Skin of body (tissue), 1 donor: ENCODE measurements at regions not wholly inside any gene's neighbourhood (a gene's known extent, or its start where the extent isn't known, plus 50 kb on each side); places are given as distances from the start of the nearest gene placed in this dataset.
A peak's percentile ranks its signal among the peaks of the same experiment; 100 is the strongest.

Experiments
- DNase-seq: peaks from one replicate; lab custom pipeline; 2025; lab: John Stamatoyannopoulos, UW

DNA sequence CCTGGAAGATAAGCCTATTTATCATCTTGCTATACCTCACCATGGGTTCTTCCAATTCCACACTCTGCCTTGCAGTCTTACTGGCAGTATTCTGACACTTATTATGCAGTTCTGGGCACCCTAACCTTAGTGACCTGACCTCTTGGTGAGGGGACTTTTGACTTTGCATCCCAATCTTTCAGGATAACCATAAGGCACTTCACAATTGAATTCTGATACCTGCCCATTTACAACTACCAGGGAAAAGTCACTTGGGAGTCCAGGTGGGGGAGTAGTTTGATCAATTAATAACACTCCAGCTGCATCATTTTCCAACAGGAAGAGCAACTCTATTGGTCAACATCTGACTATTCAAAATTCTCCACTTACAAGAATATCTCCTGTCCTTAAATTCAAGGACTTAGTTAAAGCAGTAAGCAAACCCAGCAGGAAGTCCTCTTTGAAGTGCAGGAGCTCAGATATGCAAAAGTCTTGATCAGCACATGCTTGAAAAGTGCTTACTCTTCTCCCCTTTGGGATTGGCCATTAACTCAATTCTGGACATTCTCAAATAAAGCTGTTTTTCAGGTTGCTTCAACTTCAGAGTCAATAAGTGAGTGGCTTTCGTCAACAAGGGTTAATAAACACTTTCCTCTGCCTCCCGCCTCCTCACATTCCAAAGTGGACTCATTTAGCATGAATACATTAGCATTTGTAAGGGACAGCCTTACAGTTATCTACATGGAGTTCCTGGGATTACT lies 177.4 kb upstream of the NRIP1 start:
- no peak for DNase-seq

DNA sequence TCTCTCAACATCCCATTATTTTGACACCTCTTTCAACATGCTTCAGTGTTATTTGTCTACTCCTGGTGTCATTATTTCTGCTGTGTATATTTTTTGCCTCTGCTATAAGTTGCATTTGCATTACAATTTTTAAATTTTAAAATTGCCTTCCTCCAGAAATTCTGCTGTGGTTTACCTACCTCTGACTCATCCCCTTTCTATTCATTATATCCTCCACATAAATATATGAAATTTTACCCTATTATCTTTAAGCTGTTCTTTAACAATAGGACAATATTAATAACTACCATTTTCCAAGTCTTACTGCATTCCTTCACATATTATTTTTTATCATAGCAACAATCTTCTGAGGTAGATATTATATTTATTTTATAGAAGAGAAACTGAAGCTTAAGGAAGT lies 178.1 kb upstream of the NRIP1 start:
- DNase-seq = no peak

DNA sequence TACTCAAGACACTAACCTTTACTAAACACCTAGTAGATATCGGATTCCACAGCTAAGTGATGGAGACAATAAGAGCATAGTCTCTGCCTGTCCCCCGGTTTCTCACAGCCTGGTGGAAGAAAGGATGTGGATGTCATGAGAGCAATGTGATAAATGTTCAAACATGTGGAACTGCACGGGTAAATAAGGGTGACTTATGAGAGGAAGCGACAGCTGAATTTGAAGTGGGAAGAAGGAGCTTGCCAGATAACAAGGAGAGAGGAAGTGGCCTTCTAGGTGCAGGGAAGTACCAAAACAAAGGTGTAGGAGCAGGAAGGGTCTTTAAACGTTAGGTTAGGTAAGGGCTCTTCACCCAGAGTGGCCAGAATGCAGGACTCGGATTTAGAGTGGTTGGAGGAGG lies 178.6 kb upstream of the NRIP1 start:
- no peak for DNase-seq

DNA sequence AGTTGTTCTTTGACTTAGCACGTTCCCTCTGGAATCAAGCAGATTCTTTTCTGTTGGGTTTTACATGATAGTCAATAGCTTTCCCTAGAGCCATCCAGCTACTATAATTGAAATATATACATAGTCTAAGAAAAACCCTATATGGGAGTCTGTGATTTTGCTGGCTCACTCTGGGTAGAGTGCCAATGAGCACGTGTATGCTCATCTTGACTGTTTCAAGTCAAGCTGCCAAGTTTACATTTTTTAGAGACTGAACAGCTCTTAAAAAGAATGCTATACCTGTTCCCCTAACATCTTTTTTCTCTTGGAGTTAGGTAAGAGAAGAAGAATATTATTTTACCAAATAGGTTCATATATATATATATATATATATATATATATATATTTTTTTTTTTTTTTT lies 182.8 kb upstream of the NRIP1 start:
- DNase-seq = no peak

DNA sequence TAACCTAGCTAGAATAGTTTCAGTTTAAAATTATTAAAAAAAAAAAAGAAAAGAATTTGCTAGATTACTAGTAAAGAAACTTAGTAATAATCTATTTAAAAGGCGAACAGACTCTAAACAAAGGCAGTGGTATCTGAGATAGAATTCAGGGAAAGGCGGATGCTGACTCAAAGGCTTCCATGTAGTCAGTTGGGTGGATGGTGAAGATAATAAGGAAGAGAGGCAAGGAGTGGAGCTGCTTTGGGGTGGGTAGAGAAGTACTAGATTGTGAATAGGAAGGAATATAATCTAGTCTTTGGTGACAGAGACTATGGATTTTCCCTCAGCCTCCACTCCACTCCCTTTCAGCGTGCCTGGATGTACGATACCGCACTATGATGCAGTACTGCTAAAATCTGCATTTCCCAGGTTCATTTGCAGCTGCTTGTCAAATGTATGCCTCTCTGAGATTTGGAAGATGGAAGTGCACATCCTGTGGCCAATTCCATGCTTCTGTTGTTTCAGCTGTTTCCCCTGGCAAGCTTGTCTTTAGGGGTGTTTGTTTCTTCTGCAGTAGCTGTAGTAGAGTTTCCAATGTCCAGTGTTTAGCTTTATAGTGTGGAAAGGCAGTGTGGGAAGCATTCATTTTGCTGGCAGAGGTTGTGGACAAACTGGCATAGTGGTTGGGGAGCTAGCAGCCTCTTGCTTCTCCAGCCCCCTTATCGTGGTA lies 184.6 kb upstream of the NRIP1 start:
- DNase-seq = no peak

DNA sequence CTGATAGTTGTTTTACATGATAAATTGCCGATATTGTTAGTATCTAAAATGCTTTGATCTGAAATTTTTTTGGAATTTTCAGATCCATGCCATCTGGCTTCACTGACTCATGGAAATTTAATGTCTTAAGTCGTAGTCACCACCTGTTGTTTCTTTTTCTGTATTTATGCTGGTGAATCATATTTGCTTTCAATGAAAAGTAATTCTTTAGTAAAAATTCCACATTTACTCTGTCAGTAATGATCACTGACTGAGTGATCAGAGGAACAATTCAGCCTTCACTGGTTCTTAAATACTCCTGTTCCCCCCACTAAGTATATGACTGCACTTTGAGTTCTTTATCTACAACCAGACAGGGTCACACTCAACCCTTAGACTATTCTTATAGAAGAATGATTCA lies 185.6 kb upstream of the NRIP1 start:
- no peak for DNase-seq

DNA sequence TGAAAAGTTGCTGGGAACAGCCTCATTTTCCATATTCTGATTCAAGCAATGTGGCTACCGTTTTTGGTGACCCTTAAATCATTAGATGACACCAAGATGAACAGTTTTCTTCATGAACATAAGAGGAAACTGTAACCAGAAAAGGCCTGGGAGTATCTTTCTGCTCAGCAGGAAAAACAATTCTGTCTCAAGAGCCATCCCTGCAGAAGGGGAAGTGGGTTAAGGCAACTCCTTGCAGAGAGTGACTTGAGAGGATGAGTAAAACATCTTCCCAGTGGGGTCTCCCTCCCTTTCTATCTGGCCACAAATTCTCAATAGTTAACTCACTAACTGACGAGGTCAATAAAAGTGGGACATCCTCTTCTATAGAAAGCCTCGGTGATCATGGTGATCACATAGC lies 187.6 kb upstream of the NRIP1 start:
- DNase-seq = no peak

DNA sequence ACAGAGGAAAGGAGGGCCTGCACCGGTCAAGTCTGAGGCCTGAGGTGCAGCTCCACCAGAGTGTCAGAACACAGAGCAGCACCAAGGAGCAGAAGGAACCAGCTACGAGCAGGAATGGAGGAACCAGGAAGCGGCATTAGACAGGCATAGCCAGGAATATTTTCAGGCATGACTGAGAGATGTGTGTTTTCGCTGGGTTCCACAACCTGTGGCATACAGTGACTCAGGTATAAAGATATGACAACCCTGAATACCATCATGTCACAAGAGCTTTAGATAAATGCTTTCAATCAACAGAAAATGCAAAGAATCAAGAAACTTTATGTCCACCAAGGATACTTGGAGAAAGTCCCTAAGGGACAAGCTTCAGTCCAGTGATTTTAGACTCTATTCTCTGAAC lies 189.3 kb upstream of the NRIP1 start:
- no peak for DNase-seq

DNA sequence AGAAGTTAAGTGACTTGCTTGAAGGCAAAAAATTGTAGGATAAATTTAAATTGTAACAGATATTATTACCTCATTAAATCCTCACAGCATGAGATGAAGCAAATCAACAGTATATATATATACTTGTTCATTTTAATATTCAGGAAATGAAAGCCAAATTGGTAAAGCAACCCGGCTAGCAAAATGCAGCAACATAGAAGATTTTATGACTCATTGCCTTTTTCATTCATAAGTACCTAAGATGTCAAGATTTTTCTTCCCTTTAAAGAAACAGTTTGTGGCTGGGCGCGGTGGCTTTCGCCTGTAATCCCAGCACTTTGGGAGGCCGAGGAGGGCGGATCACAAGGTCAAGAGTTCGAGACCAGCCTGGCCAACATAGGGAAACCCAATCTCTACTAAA lies 190.5 kb upstream of the NRIP1 start:
- DNase-seq = no peak

DNA sequence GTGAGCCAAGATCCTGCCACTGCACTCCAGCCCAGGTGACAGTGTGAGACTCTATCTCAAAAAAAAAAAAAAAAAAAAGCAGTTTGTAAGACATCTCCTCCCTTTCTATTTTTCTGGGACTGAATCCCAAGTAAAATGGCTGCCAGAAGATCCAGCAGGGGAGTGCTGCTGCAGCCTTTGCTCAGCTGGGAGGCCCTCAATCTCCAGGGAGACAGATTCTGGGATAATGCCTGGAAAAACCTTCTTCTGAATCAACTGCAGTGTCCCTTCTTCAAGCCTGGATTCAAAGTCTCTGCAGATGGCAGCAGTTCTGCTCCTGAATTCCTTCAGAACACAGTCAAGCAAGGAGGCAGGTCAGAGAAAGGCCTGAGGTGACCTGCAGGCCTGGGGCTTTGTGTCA lies 191.0 kb upstream of the NRIP1 start:
- no peak for DNase-seq

DNA sequence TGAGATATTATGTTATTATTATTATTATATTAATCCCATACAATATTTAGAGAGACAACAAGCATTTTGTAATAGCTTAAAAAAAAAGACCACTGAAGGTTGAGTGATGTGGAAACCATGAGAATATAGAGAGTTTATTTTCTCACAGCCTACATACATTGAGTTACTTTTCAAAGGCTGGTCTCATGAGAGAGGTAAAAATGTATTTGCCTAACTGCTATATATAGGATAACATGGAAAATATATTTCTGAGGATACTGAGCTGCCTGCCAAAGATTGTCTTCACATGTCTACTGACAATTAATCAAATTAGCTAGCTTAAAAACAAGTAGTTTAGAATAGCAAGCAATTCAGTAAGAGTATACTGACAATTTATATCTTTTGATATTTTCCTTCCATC lies 192.2 kb upstream of the NRIP1 start:
- DNase-seq = peak; percentile 22

DNA sequence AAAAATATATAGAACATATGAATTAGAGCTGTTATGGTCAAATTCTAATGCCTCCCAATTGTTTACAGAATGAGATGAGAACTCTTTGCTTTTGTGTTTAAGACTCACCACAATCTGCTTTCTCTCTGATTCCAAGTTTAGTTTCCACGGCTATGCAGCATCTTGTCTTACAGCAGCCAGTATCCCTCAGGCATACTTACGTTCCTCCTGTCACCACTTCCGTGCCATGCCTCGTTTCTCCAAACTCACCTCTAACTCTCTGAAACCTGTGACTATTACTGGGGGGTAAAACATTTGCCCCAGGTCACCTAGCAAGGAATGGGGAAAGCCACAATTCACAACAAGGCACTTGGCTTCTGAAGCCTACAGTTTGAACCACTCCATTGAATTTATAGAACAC lies 192.8 kb upstream of the NRIP1 start:
- no peak for DNase-seq

DNA sequence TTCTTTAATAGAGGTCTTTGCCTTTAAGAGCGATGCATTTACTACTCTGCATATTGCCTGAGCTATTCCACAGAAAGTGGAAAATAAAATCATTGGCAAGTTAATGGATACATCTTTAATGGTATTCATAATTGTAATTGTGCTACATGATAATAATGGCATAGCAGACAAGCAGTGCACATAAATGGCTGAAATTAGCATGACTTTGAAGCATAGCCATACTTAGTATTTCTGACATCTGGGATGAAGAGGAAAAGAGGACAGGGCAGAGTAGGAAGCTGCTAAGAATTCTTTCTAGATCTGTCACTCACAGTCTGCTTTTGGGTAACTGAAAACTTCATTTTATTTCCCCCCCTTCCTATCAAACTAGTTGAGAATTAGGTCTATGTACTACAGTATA lies 195.0 kb upstream of the NRIP1 start:
- no peak for DNase-seq

DNA sequence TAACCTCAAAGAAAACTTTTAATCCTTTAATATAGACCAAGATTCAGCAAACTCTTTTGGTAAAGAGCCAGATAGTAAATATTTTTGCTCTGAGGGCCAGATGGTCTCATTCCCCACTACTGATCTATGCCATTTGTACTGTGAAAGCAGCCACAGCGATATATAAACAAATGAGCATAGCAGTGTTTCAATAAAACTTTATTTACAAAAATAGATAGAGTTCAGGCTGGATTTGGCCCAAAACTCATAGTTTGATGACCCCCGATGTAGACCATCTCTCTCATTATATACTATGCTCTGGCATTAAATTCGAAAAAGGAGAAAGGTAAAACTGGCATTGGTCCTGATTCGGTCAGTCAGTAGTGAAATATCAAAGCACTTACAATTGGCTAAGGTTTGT lies 195.8 kb upstream of the NRIP1 start:
- no peak for DNase-seq

DNA sequence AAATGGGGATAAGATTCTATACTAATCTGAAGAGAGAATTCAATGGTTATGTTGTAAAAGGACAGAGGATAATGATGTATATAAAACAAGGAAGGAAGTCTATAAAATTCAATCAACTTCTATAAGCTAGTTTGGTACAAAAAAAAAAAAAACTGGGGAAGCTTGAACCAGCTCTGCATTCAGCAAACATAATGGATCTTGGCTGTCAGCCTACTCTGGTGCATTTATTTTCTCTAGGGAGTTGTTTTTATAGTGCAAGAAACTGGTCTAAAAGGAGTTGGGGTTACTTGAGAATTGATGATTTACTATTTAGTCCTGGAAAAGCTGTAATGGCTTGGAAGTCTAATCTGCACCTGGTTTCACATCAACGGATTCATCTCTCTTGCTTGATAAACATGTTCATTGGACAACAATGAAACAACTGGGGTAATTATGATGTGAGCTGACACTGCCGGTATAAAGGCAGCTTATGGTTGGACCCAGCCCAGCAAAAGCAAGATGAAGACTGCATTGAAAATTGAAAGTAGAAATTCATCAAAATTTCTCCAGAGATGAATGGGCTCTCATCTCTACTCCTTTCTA lies 199.4 kb upstream of the NRIP1 start:
- no peak for DNase-seq

DNA sequence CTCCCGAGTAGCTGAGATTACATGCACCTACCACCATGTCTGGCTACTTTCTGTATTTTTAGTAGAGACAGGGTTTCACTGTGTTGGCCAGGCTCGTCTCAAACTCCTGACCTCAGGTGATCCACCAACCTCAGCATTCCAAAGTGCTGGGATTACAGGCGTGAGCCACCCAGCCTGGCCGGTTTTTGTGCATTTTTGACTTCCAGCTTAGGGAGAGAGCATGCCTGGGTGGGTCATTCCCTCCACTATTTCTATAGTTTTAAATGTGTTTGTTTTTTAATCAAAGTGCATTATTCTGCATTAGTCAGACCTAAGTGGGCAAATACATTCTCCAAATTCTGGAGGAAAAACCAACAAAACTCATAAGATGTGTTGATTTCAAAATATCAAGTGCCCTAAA lies 207.4 kb upstream of the NRIP1 start:
- DNase-seq = no peak

DNA sequence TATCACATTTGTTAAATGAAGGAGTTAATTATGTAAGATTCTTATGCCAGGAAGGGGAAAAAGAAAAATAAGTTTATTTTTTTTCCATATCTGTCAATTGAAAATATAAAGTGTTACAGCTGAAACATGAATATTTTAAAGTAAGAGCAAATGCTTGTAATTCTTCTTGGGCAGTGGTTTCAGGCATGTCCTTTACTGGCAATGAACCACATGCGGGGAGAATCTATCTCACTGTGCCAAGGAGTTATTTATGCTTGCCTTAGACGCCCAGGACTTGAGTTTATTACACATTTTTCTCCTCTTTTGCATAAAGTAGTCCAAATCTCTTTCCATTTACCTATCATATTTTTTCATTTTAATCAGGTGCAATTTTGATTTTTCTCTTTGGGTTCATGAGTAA lies 207.8 kb upstream of the NRIP1 start:
- DNase-seq = no peak

DNA sequence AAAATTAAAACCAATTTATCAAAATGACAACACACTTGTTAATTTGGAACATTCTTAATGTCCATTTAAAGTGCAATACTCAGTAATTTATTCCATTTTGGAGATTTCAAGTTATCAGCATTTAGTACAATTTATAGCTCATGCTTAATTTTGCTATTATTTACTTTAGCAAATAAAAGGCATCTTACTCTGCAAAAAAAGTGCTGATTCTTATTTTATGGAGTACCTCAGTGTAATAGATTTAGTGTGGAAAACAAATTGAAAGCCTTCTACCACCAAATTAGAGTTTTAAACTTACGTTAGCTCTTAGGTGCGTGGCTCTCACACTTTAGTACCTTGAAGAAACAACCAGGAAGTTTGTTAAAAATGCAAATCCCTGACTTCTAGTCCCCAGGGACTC lies 208.4 kb upstream of the NRIP1 start:
- DNase-seq = no peak

DNA sequence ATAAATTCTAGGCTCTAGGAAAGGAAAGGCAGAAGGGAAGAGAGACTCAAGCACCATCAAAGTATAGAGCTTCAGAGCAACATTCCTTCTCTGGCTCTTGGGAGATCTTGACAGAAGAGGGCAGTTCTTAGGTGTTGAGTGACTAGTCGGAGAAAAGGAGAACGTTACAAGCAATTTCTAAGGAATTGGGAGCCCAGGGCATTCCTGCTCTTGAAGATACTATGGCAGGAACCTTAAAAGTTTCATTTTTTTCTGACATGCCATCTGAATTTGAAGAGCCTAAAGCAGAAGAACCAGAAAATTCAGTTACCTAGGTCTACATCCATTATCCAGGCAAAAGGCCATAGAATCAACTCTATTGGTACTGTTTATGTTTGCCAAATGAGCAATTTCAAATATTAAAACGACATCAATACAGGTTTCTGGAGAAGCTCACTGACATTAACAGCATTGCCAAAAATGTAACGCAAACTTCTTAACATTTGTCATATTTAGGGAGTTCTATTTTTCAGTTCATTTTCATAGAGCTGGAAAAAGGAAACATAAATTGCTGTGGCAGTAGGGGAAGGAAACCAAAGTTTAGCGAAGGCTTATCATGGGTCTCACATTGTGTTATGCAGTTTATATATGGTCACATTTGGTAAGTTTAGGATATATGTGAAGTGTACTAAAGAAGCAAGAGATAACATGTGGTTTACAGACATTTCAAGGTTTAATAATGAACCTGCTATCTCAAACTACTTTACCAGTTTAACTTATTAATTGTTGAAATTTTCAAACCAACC lies 210.1 kb upstream of the NRIP1 start:
- DNase-seq = no peak

DNA sequence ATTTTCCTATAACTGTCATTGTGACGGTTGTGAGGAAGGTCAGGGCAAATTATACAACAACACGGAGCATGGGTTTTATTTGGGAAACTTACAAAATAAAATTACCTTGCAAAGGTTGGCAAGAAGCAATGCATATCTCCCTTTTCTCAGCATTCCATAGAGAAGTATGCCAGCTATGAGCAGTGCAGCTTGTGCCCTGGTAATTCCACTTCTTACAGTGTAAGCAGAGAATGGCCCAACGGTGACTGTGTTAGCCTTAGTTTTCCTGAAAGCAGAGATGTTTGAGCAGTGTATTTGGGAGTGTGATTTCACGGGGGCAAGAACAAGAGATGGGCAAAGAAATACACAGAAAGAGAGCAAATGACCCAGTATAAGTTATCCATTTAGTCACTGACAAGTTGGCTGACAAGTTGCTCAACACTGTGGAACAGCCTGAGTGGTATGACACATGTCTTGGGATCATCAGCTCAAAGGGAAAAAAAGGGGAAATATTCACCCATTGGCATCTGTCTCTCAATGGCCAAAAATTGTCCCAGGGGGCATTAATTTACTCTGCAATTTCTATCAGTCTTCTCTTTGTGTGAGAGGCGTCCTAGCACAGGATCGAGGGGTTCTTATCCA lies 210.9 kb upstream of the NRIP1 start:
- DNase-seq = no peak

DNA sequence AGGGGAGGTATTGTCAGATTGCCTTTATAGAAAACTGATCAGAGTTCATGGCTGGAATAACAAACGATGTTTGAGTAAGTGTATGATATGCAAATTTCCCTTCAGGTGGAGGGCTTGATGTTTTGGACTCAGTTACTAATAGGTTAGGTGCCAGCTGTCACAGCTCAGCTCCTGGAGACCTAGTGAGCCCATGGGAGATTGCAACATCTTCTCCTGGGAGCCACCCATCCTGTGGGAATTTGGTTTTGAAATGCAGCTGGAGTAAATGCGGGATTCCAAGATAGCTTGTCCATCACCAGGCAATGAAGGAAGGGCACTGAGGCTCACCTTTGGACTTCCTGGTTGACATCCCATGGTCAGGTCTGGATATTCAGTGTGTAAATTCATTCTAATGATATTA lies 211.4 kb upstream of the NRIP1 start:
- no peak for DNase-seq

DNA sequence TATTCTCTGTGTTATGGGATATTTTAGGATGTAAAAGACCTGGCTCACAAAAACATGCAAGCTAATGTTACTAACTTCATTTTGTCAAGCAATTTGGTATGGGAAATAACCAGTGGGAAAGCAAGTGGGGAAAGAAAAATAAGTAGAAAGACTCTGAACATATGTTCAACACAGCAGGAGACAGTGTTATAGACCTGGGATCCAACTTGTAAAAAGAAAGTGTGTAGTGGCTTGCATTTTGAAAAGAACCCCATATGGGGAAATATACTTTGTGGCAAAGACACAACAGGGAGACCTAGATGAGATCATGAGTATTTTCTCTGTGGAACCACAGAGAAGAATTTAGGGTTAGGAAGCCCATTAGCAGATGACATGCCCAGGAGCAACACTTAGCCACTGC lies 212.7 kb upstream of the NRIP1 start:
- no peak for DNase-seq
